ENCODE measurements at regions not wholly inside any gene's neighbourhood (a gene's known extent, or its start where the extent isn't known, plus 50 kb on each side); places are given as distances from the start of the nearest gene placed in this dataset.
A peak's percentile ranks its signal among the peaks of the same experiment; 100 is the strongest.

- no peak for DNase-seq (ENCODE audit: low read depth in 1 of 2, low spot score in 1 of 2)
- Histone ChIP-seq H3K9me3 (ENCODE audit: low read depth) (no peaks in the 10 kb centered on the region), H3K36me3 (no peaks in the 10 kb centered on the region), H3K27ac (no peak overlapping the region), H3K4me3 (no peak overlapping the region), H3K27me3 (no peaks in the 10 kb centered on the region), H3K4me1 (ENCODE audit: low read depth) (no peaks in the 10 kb centered on the region)
- TF ChIP-seq CTCF (IDR thresholded peaks at IDR 0.05; ENCODE audit: low read depth, low read length) = no peak
Observed at GRCh38 chr3:160047876-160048275, 59.2 kb downstream of the IL12A start.

GRCh38 chr3:160049038-160049437 lies 60.4 kb downstream of the IL12A start:
- Histone ChIP-seq H3K9me3 (ENCODE audit: low read depth) (no peaks in the 10 kb centered on the region), H3K27ac (no peak overlapping the region), H3K4me1 (ENCODE audit: low read depth) (no peaks in the 10 kb centered on the region), H3K36me3 (no peaks in the 10 kb centered on the region), H3K27me3 (no peaks in the 10 kb centered on the region), H3K4me3 (no peak overlapping the region)
- TF ChIP-seq CTCF (IDR thresholded peaks at IDR 0.05; ENCODE audit: low read depth, low read length) = no peak
- DNase-seq (ENCODE audit: low read depth in 1 of 2, low spot score in 1 of 2) = no peak

- Histone ChIP-seq H3K4me3 (no peak overlapping the region), H3K36me3 (no peaks in the 10 kb centered on the region), H3K27me3 (no peaks in the 10 kb centered on the region), H3K9me3 (ENCODE audit: low read depth) (no peaks in the 10 kb centered on the region), H3K27ac (no peak overlapping the region), H3K4me1 (ENCODE audit: low read depth) (no peaks in the 10 kb centered on the region)
- DNase-seq (ENCODE audit: low read depth in 1 of 2, low spot score in 1 of 2) = peak in 1 of 2 donors; percentile 24
- TF ChIP-seq CTCF (IDR thresholded peaks at IDR 0.05; ENCODE audit: low read depth, low read length) = no peak
Observed at GRCh38 chr3:160049565-160049964, 60.9 kb downstream of the IL12A start.

GRCh38 chr3:160049988-160050387 lies 61.4 kb downstream of the IL12A start:
- Histone ChIP-seq H3K27ac (no peak overlapping the region), H3K27me3 (no peaks in the 10 kb centered on the region), H3K9me3 (ENCODE audit: low read depth) (no peaks in the 10 kb centered on the region), H3K4me1 (ENCODE audit: low read depth) (no peaks in the 10 kb centered on the region), H3K36me3 (no peaks in the 10 kb centered on the region), H3K4me3 (no peak overlapping the region)
- TF ChIP-seq CTCF (IDR thresholded peaks at IDR 0.05; ENCODE audit: low read depth, low read length) = no peak
- no peak for DNase-seq (ENCODE audit: low read depth in 1 of 2, low spot score in 1 of 2)

GRCh38 chr3:160052385-160053047 lies 63.9 kb downstream of the IL12A start:
- no peaks in the 10 kb centered on the region for H3K9me3 ChIP-seq (ENCODE audit: low read depth)
- no peaks in the 10 kb centered on the region for H3K27me3 ChIP-seq
- no peak overlapping the region for H3K27ac ChIP-seq
- no peak overlapping the region for H3K4me3 ChIP-seq
- TF ChIP-seq CTCF (IDR thresholded peaks at IDR 0.05; ENCODE audit: low read depth, low read length) = no peak
- no peaks in the 10 kb centered on the region for H3K4me1 ChIP-seq (ENCODE audit: low read depth)
- H3K36me3 ChIP-seq = no peaks in the 10 kb centered on the region
- peak in 1 of 2 donors; percentile 44 for DNase-seq (ENCODE audit: low read depth in 1 of 2, low spot score in 1 of 2)

Measured in cardiac muscle cell (in vitro differentiated cells and primary cell).